Right forelimb (tissue), 1 donor: ENCODE measurements at regions not wholly inside any gene's neighbourhood (a gene's known extent, or its start where the extent isn't known, plus 50 kb on each side); places are given as distances from the start of the nearest gene placed in this dataset.
"Not testable (repeated sequence)": the region's sequence is repeated elsewhere in the genome, so short reads cannot be mapped to it uniquely, and the experiment has no call there.

ENCODE experiments used
- DNase-seq: peaks from one replicate; pipeline ENCODE4 v3.0.0-alpha.2; 2018

DNA sequence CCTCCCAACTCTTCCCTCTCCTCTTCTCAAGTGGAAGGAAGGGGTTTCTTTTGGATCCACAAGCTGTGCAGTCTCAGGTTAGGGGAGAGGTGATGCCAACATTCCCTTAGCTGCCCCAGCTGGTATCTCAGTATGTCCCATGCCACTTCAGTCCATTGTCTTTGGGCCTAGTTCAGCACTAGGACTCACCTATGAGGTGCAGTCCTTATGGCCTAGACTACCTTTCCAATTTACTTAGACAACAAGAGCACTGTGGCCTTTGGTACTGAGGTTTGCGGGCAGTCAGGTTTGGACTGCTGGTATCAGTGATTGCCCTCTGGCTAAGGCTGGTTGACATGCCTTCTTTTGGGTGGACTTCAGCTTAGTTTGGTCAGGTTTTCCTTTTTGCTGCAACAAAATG, 159.9 kb downstream of the POTEH start:
- DNase-seq, result not testable (repeated sequence)

DNA sequence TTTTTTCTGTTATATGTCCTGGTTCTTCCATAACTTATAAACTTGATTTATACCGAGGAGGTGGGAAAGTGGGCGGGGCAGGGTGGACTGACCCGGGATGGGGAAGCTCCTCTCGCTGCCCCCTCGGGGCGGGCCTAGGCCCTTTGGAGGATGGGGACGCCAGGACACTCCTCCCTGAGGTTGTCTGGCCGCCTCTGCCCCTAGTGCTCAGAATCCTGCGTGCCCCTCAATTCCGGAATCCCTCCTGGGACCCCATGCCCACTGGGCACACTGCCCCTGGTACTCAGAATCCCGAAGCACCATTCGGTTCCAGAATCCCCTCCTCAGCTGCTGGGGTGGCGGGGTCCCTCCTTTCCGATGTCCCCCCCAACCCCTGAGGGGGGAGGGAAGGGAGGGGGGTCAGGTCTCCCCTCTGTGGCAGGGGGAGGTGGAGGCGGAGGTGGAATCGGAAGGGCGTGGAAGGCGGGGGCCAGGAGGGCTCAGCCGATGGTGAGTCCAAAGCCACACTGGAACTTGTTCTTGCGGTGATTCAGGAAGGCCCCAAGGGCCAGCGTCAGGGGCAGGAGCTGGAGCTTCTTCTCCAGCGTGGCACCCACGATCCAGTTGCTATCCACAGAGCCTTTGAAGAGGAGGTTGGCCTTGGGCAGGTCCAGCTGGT, 164.0 kb downstream of the POTEH start:
- not testable (repeated sequence) for DNase-seq

DNA sequence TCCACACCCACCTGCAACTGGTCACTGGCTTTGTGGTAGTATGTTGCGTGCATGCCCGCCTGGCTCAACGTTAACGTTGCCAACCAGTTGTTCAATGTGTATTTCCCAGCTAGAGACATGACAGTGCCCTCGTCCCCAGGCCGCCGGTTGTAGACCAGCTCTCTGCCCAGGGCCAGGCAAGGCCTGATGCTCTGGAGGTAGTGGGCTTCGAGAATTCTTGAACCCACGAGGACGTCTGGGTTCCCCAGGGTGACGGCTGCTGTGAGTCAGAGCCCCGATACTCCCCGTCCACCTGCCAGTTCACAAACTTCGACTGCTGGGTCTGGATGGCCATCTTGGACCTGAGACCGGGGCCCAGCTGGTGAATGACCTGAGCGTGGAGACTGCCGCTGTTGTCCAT, 164.6 kb downstream of the POTEH start:
- DNase-seq, result peak; percentile 7

DNA sequence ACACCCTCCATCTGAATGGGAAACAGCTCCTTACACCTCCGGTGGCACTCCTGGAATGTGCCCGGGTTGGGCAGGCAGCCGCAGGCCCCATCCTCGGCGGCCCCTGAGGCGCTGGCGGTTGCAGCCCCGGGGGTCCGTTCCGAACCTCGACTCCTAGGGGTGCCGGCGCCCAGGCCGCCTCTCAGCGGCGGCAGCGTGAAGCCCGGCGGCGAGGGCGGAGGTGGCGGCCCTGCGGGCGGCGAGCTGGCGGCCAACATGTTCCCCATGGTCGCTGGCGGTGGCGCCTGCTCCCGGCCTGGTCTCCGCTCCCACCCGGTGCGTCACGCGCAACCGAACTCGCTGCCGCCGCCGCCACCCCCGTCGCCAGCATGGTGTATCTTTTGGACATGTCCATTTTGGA, 165.2 kb downstream of the POTEH start:
- not testable (repeated sequence) for DNase-seq

DNA sequence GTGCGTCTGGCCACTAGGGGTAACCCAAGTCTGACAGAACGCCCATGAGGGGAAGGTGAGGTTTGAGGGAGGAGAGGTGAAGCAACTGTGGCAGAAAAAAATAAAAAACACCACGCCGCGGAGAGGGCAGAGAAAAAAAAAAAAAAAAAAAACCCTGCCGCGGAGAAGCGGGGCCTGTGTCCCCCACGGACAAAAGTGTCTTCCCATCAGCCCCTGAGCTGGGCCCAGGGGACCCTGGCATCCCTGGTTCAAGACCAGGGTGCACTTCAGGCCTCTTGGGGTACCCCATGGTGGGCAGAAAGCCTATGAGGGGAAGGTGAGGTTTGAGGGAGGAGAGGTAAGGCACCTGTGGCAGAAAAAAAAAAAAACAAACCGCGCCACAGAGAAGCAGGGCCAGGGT, 191.1 kb downstream of the POTEH start:
- DNase-seq, result not testable (repeated sequence)

DNA sequence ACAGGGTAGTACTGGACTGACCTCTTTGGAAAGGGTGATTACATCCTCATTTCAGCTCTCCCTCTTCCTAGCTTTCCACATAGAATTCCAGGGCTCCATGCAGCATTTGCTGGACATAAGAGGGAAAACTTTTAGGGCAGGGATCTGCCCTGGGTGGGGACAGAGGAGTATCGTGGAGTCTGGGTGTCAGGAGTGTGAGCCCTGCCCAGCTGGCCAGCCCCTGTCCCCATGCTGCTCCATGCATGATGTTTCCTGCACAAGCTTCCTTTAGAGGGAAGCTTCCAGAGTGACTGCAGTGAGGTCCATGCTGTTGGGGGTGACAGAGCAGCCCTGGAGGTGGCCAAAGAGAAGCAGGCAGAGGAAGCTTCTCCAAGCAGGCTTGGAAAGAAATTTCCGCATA, 214.5 kb downstream of the POTEH start:
- not testable (repeated sequence) for DNase-seq

DNA sequence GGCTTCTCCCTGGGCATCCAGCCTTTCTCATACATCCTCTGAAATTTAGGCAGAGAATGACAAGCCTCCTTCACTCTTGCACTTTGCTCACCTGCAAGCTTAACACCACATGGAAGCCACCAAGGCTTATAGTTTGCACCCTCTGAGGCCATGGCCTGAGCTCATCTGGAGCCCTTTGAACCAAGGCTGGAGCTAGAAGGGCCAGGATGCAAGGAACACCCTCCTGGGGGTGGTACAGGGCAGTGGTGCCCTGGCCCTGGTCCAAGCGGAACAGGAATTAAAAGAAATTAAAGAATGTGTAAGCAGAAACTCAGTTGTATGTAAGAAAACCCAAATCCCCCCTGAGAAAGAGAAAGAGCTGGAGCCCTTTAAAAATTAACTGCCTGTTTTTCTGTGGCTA, 221.9 kb downstream of the POTEH start:
- not testable (repeated sequence) for DNase-seq

DNA sequence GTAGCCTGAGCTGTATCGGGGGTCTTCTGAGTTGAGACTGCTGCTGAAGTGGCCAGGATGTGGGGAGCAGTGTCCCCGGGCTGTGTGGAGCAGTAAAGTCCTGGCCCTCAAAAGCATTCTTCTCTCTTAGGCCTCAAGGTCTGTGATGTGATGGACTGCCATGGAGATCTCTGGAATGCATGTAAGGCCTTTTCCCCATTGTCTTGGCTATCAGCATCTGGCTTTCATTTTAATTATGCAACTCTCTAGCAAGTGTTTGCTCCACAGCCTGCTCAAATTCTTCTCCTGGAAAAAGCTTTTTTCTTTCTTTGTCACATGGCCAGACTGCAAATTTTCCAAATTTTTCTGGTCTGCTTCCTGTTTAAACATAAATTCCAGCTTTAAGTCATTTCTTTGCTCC, 229.3 kb downstream of the POTEH start:
- not testable (repeated sequence) for DNase-seq

DNA sequence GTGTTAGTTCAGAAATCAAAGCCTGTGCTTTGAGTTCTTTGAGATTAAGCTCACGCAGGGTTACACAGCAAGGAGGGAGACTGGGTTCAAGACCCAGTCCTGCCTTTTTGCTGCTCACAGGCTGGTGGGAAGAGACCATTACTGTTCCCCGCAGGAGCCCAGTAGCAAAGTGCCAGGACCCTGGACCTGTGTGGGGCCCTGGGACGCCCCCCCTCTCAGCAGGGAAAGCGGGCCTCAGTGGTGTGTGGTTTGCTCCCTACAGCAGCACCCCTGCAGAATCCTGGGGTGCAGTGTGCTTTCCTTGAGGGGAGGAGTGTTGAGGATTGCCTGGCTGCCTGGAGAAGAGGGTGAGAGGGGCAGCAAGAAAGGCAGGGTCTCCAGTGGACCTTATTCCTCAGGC, 231.1 kb downstream of the POTEH start:
- not testable (repeated sequence) for DNase-seq

DNA sequence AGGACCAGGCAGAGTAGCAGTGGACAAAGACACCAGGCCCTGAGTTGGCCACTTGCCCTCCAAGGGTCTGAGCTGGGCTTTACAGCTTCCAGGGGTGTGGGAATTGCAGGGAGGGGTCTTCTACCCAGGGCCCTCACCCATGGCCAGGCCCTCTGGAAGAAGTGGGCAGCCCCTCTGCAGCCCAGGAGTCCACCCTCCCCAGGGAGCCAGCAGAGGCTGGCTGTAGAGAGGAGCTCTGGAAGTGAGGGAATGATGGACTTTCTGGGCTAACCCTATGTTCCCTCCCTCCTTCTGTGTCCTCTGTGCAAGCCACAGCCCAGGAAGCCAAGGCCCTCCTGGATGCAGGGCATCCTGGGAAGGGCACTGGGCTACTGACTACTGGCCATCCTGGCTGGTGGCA, 232.3 kb downstream of the POTEH start:
- not testable (repeated sequence) for DNase-seq

DNA sequence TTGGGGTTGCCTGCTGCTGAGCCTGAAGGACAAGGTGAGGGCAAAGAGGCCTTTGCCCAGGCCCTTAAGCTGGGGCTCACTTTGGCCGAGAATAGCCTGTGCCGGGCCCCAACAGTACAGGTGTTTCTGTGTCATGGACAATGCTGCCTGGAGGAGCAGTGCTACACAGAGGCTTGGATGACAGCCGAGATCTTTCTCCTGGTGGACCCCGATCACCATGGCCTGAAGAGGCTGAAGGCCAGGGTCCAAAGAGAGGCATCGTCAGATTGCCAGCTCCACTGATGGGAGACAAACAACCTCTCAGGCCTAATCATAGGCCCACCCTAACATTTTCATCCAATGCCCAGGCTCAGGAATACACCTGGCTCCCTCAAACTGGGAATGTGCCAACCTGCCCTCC, 232.8 kb downstream of the POTEH start:
- DNase-seq, result not testable (repeated sequence)

DNA sequence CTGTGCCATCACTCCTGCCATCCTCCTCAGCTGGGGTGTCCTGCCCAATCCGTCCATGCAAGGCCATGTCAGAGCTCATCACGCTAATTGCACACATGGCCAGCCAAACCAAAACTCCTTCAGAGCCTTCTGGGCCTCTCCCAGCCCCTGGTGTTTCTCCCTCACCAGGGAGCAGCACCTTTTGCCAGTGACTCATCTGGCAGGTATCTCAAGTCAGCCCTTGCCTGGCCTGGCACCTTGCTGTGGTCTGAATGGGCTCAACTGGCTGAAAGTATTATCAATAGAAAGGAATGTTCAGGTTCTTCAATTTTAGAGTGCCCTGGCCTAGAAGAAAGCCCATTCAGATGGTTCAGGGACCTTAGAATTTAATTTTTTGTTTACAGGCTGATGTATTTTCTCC, 235.0 kb downstream of the POTEH start:
- not testable (repeated sequence) for DNase-seq

DNA sequence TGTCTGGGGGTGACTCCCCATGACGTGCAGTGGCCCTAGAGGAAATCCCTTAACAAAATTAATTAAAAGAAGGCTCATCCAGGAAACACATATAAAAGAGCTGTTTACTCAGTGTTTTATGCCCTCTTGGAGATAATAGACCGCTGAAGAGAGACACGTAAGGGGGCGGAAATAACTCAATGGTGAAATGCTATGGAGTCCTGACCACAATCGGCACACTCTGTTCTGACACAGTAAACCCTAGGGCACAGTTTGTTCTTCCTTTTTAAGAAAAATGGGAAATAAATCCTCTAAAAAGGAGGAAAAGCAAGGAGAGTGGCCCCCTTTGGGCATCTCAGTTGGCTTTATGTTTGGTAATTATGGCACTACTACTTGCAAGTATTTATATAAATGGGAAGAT, 237.3 kb downstream of the POTEH start:
- not testable (repeated sequence) for DNase-seq
